SK-N-MC (cell line): ENCODE measurements at regions not wholly inside any gene's neighbourhood (a gene's known extent, or its start where the extent isn't known, plus 50 kb on each side); places are given as distances from the start of the nearest gene placed in this dataset.

Experiments
- EZH2 ChIP-seq: fragments of 200-600 bp; sonication (generic); IDR thresholded peaks from one replicate; pipeline ENCODE4 v1.6.1; 2017; ENCODE audit warnings: antibody characterized with exemption
- FOXP2 ChIP-seq: optimal IDR thresholded peaks from 2 replicates; pipeline ENCODE3; 2011; ENCODE audit warnings: mild to moderate bottlenecking, moderate library complexity; ENCODE audit not compliant: insufficient read depth; ENCODE audit errors: extremely low read length, control extremely low read depth
- POLR2AphosphoS5 ChIP-seq: IDR thresholded peaks from 2 replicates; pipeline ENCODE4 v1.6.1; 2012; ENCODE audit warnings: mild to moderate bottlenecking, low read depth, low read length, borderline replicate concordance

GRCh38 chr5:113809626-113810025 is 296.1 kb downstream of the YTHDC2 start:
- TF ChIP-seq POLR2AphosphoS5: no peak
- no peak for TF ChIP-seq EZH2
- TF ChIP-seq FOXP2: no peak
